ENCODE measurements at regions not wholly inside any gene's neighbourhood (a gene's known extent, or its start where the extent isn't known, plus 50 kb on each side); places are given as distances from the start of the nearest gene placed in this dataset.

DNA sequence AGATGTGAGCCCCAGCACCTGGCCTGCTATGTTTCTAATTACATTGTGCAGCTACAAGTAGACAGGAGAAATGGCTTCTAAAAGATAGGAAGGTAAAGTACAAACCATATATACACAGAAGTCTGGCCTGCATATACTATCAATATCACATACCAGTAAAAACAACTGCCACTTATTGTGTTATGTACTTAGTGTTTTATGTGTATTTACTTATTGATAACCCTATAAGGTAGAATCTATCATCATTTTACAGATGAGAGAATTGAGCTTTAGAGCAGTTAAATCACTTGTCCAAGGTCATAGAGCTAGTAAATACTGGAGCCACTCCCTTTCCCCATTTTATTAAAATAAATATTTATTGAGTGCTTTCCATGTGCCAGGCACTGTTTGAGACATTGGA is 102.4 kb upstream of the PRDM1 start:
- Histone ChIP-seq H3K4me3 (ENCODE audit: low read depth, low read length) (no peak overlapping the region), H3K4me1 (ENCODE audit: control insufficient read depth, insufficient read depth, low read length) (peaks cover 3% of the 10 kb centered on the region; the same call in 1 of the 2 replicates), H3K9me3 (ENCODE audit: control insufficient read depth, insufficient read depth, low read depth, low read length) (no peaks in the 10 kb centered on the region), H3K36me3 (ENCODE audit: control insufficient read depth in 2 of 2, insufficient read depth in 1 of 2, low read length in 2 of 2) (no peaks in the 10 kb centered on the region), H3K27ac (ENCODE audit: extremely low read depth, low read depth, low read length) (no peak overlapping the region; the same call in 1 of the 2 replicates)
- TF ChIP-seq ZNF341 (tag by site-specific recombination; IDR thresholded peaks at IDR 0.05; ENCODE audit: low read depth) (no peak), ZNF292 (tag by site-specific recombination; IDR thresholded peaks at IDR 0.05; ENCODE audit: borderline replicate concordance, low read depth) (no peak), HOXD13 (CRISPR knock-in tag; IDR thresholded peaks at IDR 0.05; ENCODE audit: borderline replicate concordance) (no peak), FEZF1 (tag by site-specific recombination; IDR thresholded peaks at IDR 0.05) (peak; percentile 50; the same call in 1 of the 2 replicates)
- ChIA-PET POLR2A (interaction anchor here (1.0 kb wide), 1 partner anchor 9 kb away, joined by 3 read pairs; no protein-coding TSS in a partner anchor), CTCF (interaction anchor here (0.9 to 1.8 kb wide), 3 partner anchors 9 to 553 kb away, joined by 3 to 6 read pairs (median 5); no protein-coding TSS in a partner anchor)

GRCh38 chr6:105982761-105983540 is 103.2 kb upstream of the PRDM1 start:
- Histone ChIP-seq H3K4me1 (ENCODE audit: control insufficient read depth, insufficient read depth, low read length) (peaks cover 3% of the 10 kb centered on the region; the same call in 1 of the 2 replicates), H3K9me3 (ENCODE audit: control insufficient read depth, insufficient read depth, low read depth, low read length) (no peaks in the 10 kb centered on the region), H3K27ac (ENCODE audit: extremely low read depth, low read depth, low read length) (no peak overlapping the region), H3K4me3 (ENCODE audit: low read depth, low read length) (no peak overlapping the region), H3K36me3 (ENCODE audit: control insufficient read depth in 2 of 2, insufficient read depth in 1 of 2, low read length in 2 of 2) (no peaks in the 10 kb centered on the region)
- TF ChIP-seq ZNF433 (tag by site-specific recombination; IDR thresholded peaks at IDR 0.05; ENCODE audit: low read depth) (no peak), PRDM10 (tag by site-specific recombination; IDR thresholded peaks at IDR 0.05) (peak; percentile 68), ZNF530 (tag by site-specific recombination; IDR thresholded peaks at IDR 0.05; ENCODE audit: low read depth) (peak; percentile 40; the same call in 1 of the 2 replicates), ZNF202 (tag by site-specific recombination; IDR thresholded peaks at IDR 0.05; ENCODE audit: borderline replicate concordance) (no peak), BCL11A (tag by site-specific recombination; IDR thresholded peaks at IDR 0.05; ENCODE audit: low read depth) (no peak), ZNF548 (tag by site-specific recombination; IDR thresholded peaks at IDR 0.05) (peak; percentile 90), ZNF624 (tag by site-specific recombination; IDR thresholded peaks at IDR 0.05) (no peak), ZFHX2 (tag by site-specific recombination; conservative IDR thresholded peaks at IDR 0.05) (no peak), ZFP3 (tag by site-specific recombination; IDR thresholded peaks at IDR 0.05; ENCODE audit: low read depth) (no peak), ZNF391 (tag by site-specific recombination; IDR thresholded peaks at IDR 0.05; ENCODE audit: borderline replicate concordance, low read depth) (no peak), ZNF423 (tag by site-specific recombination; IDR thresholded peaks at IDR 0.05) (no peak), ZFP69B (tag by site-specific recombination; IDR thresholded peaks at IDR 0.05) (no peak), ZNF366 (tag by site-specific recombination; conservative IDR thresholded peaks at IDR 0.05) (no peak), EGR2 (tag by site-specific recombination; IDR thresholded peaks at IDR 0.05; ENCODE audit: low read depth) (no peak)
- TF ChIP-seq, protein P1, sequence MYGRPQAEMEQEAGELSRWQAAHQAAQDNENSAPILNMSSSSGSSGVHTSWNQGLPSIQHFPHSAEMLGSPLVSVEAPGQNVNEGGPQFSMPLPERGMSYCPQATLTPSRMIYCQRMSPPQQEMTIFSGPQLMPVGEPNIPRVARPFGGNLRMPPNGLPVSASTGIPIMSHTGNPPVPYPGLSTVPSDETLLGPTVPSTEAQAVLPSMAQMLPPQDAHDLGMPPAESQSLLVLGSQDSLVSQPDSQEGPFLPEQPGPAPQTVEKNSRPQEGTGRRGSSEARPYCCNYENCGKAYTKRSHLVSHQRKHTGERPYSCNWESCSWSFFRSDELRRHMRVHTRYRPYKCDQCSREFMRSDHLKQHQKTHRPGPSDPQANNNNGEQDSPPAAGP (tag by site-specific recombination; IDR thresholded peaks at IDR 0.05) = peak; percentile 35; the same call in 1 of the 2 replicates
- ChIA-PET POLR2A (interaction anchor here (0.6 to 1.0 kb wide), 2 partner anchors 10 to 1776 kb away, joined by 3 to 5 read pairs; no protein-coding TSS in a partner anchor), CTCF (interaction anchor here (0.7 to 1.8 kb wide), 5 partner anchors 10 to 798 kb away, joined by 3 to 6 read pairs (median 3); partner anchors contain the start of gene PRDM1)
